ENCODE measurements at regions not wholly inside any gene's neighbourhood (a gene's known extent, or its start where the extent isn't known, plus 50 kb on each side); places are given as distances from the start of the nearest gene placed in this dataset.

DNA sequence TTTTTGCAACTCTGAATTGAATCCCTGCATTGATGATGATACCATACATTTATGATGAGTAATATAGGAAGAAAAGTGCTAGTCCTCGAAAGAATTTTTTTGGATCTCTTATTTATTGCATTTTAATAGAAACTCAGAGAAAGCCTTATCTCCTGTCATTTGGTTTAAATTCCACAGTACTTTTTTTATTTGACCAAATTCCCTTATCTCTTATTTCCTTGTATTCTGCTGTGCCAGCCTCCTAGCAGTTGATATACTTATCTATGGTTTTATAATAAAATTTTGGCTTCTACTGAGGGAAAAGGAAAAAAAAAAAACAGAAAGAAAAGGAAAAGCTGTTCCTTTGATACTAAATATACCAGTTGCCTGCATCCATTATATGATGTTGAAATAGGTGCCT is 535.1 kb upstream of the NR2F2 start:
- TF ChIP-seq POLR2A (IDR thresholded peaks at IDR 0.05; ENCODE audit: low read depth, low read length) (no peak), TAF1 (IDR thresholded peaks at IDR 0.05; ENCODE audit: low read depth, low read length) (no peak), SPI1 (IDR thresholded peaks at IDR 0.05; ENCODE audit: low read depth, low read length) (no peak), POLR2AphosphoS5 (IDR thresholded peaks at IDR 0.05; ENCODE audit: low read depth, low read length) (no peak), PAX5 (IDR thresholded peaks at IDR 0.05; ENCODE audit: insufficient read depth, low read length, severe bottlenecking) (no peak)
- FAIRE-seq (no peak), DNase-seq (ENCODE audit: insufficient read length, low spot score) (no peak)

GRCh38 chr15:95799286-95800200 is 531.0 kb upstream of the NR2F2 start:
- no peak for TF ChIP-seq TAF1 (IDR thresholded peaks at IDR 0.05; ENCODE audit: low read depth, low read length)
- TF ChIP-seq POLR2A (IDR thresholded peaks at IDR 0.05; ENCODE audit: low read depth, low read length), result no peak
- TF ChIP-seq SPI1 (IDR thresholded peaks at IDR 0.05; ENCODE audit: low read depth, low read length), result no peak
- no peak for TF ChIP-seq PAX5 (IDR thresholded peaks at IDR 0.05; ENCODE audit: insufficient read depth, low read length, severe bottlenecking)
- TF ChIP-seq POLR2AphosphoS5 (IDR thresholded peaks at IDR 0.05; ENCODE audit: low read depth, low read length), result no peak
- TF ChIP-seq POU2F2 (IDR thresholded peaks at IDR 0.05; ENCODE audit: low read depth, low read length), result no peak
- FAIRE-seq (peak; percentile 48), DNase-seq (ENCODE audit: insufficient read length, low spot score) (no peak)

DNA sequence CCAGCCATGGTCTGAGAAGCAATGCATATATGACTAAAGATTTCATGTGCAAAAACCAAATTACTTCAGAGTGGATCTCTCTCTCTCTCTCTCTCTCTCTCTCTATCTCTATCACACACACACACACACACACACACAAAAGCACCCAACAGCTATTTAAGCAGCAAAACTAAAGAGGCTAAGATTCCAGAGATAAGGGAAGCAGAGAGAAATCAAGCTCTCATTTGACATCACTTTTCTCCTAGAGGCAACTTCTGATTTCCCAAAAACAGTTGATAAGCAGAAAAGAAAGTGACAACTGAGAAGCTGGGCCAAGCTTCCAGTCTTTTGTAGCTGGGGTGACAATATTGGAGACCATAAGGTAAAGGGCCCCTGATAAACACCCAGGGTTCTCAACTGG is 526.0 kb upstream of the NR2F2 start:
- TF ChIP-seq POU2F2 (IDR thresholded peaks at IDR 0.05; ENCODE audit: low read depth, low read length), result no peak
- no peak for TF ChIP-seq TAF1 (IDR thresholded peaks at IDR 0.05; ENCODE audit: low read depth, low read length)
- no peak for TF ChIP-seq PAX5 (IDR thresholded peaks at IDR 0.05; ENCODE audit: insufficient read depth, low read length, severe bottlenecking)
- TF ChIP-seq SPI1 (IDR thresholded peaks at IDR 0.05; ENCODE audit: low read depth, low read length), result no peak
- no peak for TF ChIP-seq POLR2AphosphoS5 (IDR thresholded peaks at IDR 0.05; ENCODE audit: low read depth, low read length)
- TF ChIP-seq POLR2A (IDR thresholded peaks at IDR 0.05; ENCODE audit: low read depth, low read length), result no peak
- no peak for DNase-seq (ENCODE audit: insufficient read length, low spot score)
- no peak for FAIRE-seq

DNA sequence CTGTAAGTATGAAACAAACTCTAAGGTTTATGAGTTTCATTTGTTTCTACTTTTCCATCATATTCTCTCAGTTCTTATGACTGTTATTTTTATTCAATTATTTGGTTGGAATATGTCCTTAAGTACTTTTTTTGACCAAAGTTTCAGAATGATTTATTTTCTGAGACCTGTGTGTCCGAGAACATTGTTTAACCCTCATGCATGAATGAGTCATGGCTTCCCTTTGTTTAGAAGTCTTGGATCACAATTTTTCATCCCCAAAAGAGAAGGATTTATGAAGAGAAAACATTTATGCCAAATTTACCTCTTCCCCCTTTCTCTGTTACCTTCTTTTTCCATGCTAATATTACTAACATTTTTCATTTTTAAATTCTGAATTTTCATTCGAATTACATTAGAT is 518.0 kb upstream of the NR2F2 start:
- no peak for TF ChIP-seq POLR2AphosphoS5 (IDR thresholded peaks at IDR 0.05; ENCODE audit: low read depth, low read length)
- no peak for TF ChIP-seq TAF1 (IDR thresholded peaks at IDR 0.05; ENCODE audit: low read depth, low read length)
- no peak for TF ChIP-seq POLR2A (IDR thresholded peaks at IDR 0.05; ENCODE audit: low read depth, low read length)
- TF ChIP-seq SPI1 (IDR thresholded peaks at IDR 0.05; ENCODE audit: low read depth, low read length), result no peak
- no peak for FAIRE-seq
- DNase-seq (ENCODE audit: insufficient read length, low spot score), result no peak

- TF ChIP-seq TAF1 (IDR thresholded peaks at IDR 0.05; ENCODE audit: low read depth, low read length), result no peak
- no peak for TF ChIP-seq POLR2A (IDR thresholded peaks at IDR 0.05; ENCODE audit: low read depth, low read length)
- no peak for TF ChIP-seq POLR2AphosphoS5 (IDR thresholded peaks at IDR 0.05; ENCODE audit: low read depth, low read length)
- no peak for TF ChIP-seq PAX5 (IDR thresholded peaks at IDR 0.05; ENCODE audit: insufficient read depth, low read length, severe bottlenecking)
- no peak for TF ChIP-seq POU2F2 (IDR thresholded peaks at IDR 0.05; ENCODE audit: low read depth, low read length)
- TF ChIP-seq SPI1 (IDR thresholded peaks at IDR 0.05; ENCODE audit: low read depth, low read length), result no peak
- no peak for FAIRE-seq
- no peak for DNase-seq (ENCODE audit: insufficient read length, low spot score)
Measured at GRCh38 chr15:95814908-95815307, 515.6 kb upstream of the NR2F2 start.

DNA sequence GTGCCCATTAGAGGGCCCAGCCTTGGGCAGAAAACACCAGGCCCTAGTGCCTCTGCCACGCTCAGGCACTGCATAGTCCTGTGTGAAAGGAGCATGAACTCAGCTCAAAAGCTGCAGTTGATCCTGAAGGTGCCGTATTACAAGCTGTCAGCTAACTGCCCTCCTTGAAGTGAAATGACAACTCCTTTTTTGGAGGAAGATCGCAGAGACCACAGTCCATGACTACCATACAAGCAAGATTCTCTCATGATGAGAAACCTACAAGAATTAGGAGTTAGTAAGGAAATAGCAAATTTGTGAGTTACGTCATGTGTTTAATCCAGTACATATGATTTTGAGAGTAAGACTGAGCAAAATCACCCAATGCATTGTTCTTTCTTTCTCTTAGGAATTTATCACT is 513.9 kb upstream of the NR2F2 start:
- FAIRE-seq, result no peak
- DNase-seq (ENCODE audit: insufficient read length, low spot score), result no peak
- no peak for TF ChIP-seq POU2F2 (IDR thresholded peaks at IDR 0.05; ENCODE audit: low read depth, low read length)
- TF ChIP-seq TAF1 (IDR thresholded peaks at IDR 0.05; ENCODE audit: low read depth, low read length), result no peak
- no peak for TF ChIP-seq POLR2A (IDR thresholded peaks at IDR 0.05; ENCODE audit: low read depth, low read length)
- TF ChIP-seq POLR2AphosphoS5 (IDR thresholded peaks at IDR 0.05; ENCODE audit: low read depth, low read length), result no peak
- no peak for TF ChIP-seq PAX5 (IDR thresholded peaks at IDR 0.05; ENCODE audit: insufficient read depth, low read length, severe bottlenecking)
- TF ChIP-seq SPI1 (IDR thresholded peaks at IDR 0.05; ENCODE audit: low read depth, low read length), result no peak

GRCh38 chr15:95822961-95823360 is 507.5 kb upstream of the NR2F2 start:
- TF ChIP-seq SPI1 (IDR thresholded peaks at IDR 0.05; ENCODE audit: low read depth, low read length) (no peak), POU2F2 (IDR thresholded peaks at IDR 0.05; ENCODE audit: low read depth, low read length) (no peak), POLR2A (IDR thresholded peaks at IDR 0.05; ENCODE audit: low read depth, low read length) (no peak), POLR2AphosphoS5 (IDR thresholded peaks at IDR 0.05; ENCODE audit: low read depth, low read length) (no peak), TAF1 (IDR thresholded peaks at IDR 0.05; ENCODE audit: low read depth, low read length) (no peak), PAX5 (IDR thresholded peaks at IDR 0.05; ENCODE audit: insufficient read depth, low read length, severe bottlenecking) (no peak)
- FAIRE-seq, result no peak
- no peak for DNase-seq (ENCODE audit: insufficient read length, low spot score)

DNA sequence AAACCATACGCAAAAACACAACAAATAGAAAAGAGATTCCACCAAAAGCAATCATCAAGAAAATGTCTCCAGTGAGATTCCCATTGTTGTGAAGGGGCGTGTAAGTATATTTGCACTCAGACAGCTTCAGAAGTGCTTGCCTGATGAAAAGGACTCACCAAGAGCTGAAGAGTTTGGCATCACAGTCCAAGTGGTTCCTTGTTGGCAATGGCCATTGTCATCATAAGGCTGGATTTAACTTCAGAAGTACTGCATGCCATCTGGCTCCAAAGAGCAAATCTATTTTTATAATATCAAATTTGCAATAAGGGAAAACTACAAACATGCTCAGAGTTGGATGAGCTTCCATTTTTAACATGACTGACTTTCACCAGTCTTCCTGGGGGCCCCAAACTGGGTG is 505.3 kb upstream of the NR2F2 start:
- no peak for DNase-seq (ENCODE audit: insufficient read length, low spot score)
- no peak for FAIRE-seq
- TF ChIP-seq POLR2AphosphoS5 (IDR thresholded peaks at IDR 0.05; ENCODE audit: low read depth, low read length) (no peak), POU2F2 (IDR thresholded peaks at IDR 0.05; ENCODE audit: low read depth, low read length) (no peak), POLR2A (IDR thresholded peaks at IDR 0.05; ENCODE audit: low read depth, low read length) (no peak), SPI1 (IDR thresholded peaks at IDR 0.05; ENCODE audit: low read depth, low read length) (no peak), TAF1 (IDR thresholded peaks at IDR 0.05; ENCODE audit: low read depth, low read length) (no peak), PAX5 (IDR thresholded peaks at IDR 0.05; ENCODE audit: insufficient read depth, low read length, severe bottlenecking) (no peak)

DNA sequence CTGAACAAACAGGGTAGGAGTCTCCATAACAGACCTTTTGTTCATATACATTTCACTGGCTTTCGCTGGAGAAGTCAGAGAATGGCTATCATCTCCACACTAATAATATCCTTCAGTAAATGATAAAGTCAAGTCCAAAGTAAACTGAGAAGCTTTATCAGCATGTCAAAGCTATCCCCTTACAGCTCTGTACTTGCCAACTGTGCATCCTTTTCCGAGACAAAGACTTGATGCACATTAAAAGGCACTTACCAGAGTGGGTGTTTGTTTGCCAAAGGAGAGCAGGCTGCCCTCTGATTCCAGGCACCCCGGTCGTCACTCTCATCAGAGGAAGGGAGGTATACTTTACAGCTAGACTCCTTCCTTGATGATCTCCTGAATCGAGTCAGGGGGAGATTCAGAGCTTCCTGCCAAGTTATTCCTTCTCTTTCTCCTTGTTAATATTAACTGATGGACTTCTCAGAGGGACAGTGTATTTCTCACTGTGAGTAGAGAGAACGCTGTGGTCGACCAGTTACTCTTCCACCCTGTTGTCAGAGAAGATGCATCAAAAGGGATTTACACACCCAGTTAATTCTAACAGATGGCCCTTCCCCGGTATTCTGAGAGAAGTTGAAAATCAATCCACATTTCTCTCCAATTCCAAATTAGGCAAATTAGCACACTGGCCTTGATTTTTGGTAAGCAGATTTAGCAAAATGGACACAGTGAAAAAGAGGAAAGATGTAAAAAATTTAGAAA is 504.7 kb upstream of the NR2F2 start:
- DNase-seq (ENCODE audit: insufficient read length, low spot score), result no peak
- FAIRE-seq, result no peak
- TF ChIP-seq POU2F2 (IDR thresholded peaks at IDR 0.05; ENCODE audit: low read depth, low read length) (no peak), SPI1 (IDR thresholded peaks at IDR 0.05; ENCODE audit: low read depth, low read length) (no peak), POLR2A (IDR thresholded peaks at IDR 0.05; ENCODE audit: low read depth, low read length) (no peak), POLR2AphosphoS5 (IDR thresholded peaks at IDR 0.05; ENCODE audit: low read depth, low read length) (no peak), PAX5 (IDR thresholded peaks at IDR 0.05; ENCODE audit: insufficient read depth, low read length, severe bottlenecking) (no peak), TAF1 (IDR thresholded peaks at IDR 0.05; ENCODE audit: low read depth, low read length) (no peak)

All from GM12891 (cell line).